H9 (cell line): ENCODE measurements at regions not wholly inside any gene's neighbourhood (a gene's known extent, or its start where the extent isn't known, plus 50 kb on each side); places are given as distances from the start of the nearest gene placed in this dataset.

Experiments
- DNase-seq: peaks from one replicate; pipeline ENCODE4 v3.0.0-alpha.2; 2017
- H2AFZ ChIP-seq: one replicate; pipeline ENCODE4 v1.6.1; 2013; ENCODE audit warnings: mild to moderate bottlenecking, low read length, control low read depth, moderate library complexity
- H2AK5ac ChIP-seq: 2 replicates; pipeline ENCODE4 v1.6.1; 2013; ENCODE audit warnings: low read length, control low read depth, mixed read lengths; ENCODE audit not compliant: insufficient read length
- H2BK120ac ChIP-seq: one replicate; pipeline ENCODE4 v1.6.1; 2013; ENCODE audit warnings: low read depth, mild to moderate bottlenecking, low read length, control low read depth, inconsistent platforms; ENCODE audit not compliant: poor library complexity, severe bottlenecking
- H2BK12ac ChIP-seq: 2 replicates; pipeline ENCODE4 v1.6.1; 2013; ENCODE audit warnings: low read length, control low read depth, mixed read lengths, low read depth; ENCODE audit not compliant: insufficient read length
- H2BK15ac ChIP-seq: 2 replicates; pipeline ENCODE4 v1.6.1; 2013; ENCODE audit warnings: low read depth, low read length, control low read depth
- H2BK20ac ChIP-seq: one replicate; pipeline ENCODE4 v1.6.1; 2013; ENCODE audit warnings: low read depth, mild to moderate bottlenecking, low read length, control low read depth, inconsistent platforms; ENCODE audit not compliant: poor library complexity, severe bottlenecking
- H2BK5ac ChIP-seq: 2 replicates; pipeline ENCODE4 v1.6.1; 2013; ENCODE audit warnings: low read length, control low read depth, mixed read lengths; ENCODE audit not compliant: insufficient read length
- H3K14ac ChIP-seq: 2 replicates; pipeline ENCODE4 v1.6.1; 2013; ENCODE audit warnings: low read length, control low read depth; ENCODE audit not compliant: insufficient read depth
- H3K18ac ChIP-seq: 2 replicates; pipeline ENCODE4 v1.6.1; 2013; ENCODE audit warnings: low read depth, mild to moderate bottlenecking, mixed read lengths, low read length, control low read depth; ENCODE audit not compliant: insufficient read length
- H3K23ac ChIP-seq: 2 replicates; pipeline ENCODE4 v1.6.1; 2013; ENCODE audit warnings: low read length, control low read depth, mixed read lengths, low read depth; ENCODE audit not compliant: insufficient read length
- H3K23me2 ChIP-seq: 2 replicates; pipeline ENCODE4 v1.6.1; 2013; ENCODE audit warnings: low read depth, mild to moderate bottlenecking, mixed read lengths, low read length, control low read depth; ENCODE audit not compliant: insufficient read length, poor library complexity, severe bottlenecking
- H3K27ac ChIP-seq: 2 replicates; pipeline ENCODE4 v1.5.1; 2013; ENCODE audit warnings: low read length, control low read depth, mixed read lengths, low read depth; ENCODE audit not compliant: insufficient read length
- H3K27me3 ChIP-seq: 2 replicates; pipeline ENCODE4 v1.6.1; 2013; ENCODE audit warnings: low read length, control low read depth, inconsistent platforms; ENCODE audit not compliant: insufficient read depth
- H3K4ac ChIP-seq: 2 replicates; pipeline ENCODE4 v1.6.1; 2013; ENCODE audit warnings: low read depth, mild to moderate bottlenecking, control low read depth, inconsistent platforms, low read length, moderate library complexity
- H3K4me1 ChIP-seq: 2 replicates; pipeline ENCODE4 v1.6.1; 2013; ENCODE audit warnings: low read length, control low read depth, inconsistent platforms; ENCODE audit not compliant: insufficient read depth
- H3K4me2 ChIP-seq: 2 replicates; pipeline ENCODE4 v1.6.1; 2013; ENCODE audit warnings: low read length, control low read depth, mixed read lengths; ENCODE audit not compliant: insufficient read length, insufficient read depth
- H3K56ac ChIP-seq: 2 replicates; pipeline ENCODE4 v1.6.1; 2013; ENCODE audit warnings: low read depth, mild to moderate bottlenecking, mixed read lengths, low read length, control low read depth; ENCODE audit not compliant: insufficient read length
- H3K79me1 ChIP-seq: 2 replicates; pipeline ENCODE4 v1.6.1; 2013; ENCODE audit warnings: low read depth, mild to moderate bottlenecking, moderate library complexity, low read length, control low read depth, inconsistent platforms; ENCODE audit not compliant: insufficient read depth, poor library complexity, severe bottlenecking
- H3K79me2 ChIP-seq: 2 replicates; pipeline ENCODE4 v1.6.1; 2013; ENCODE audit warnings: low read length, control low read depth, inconsistent platforms; ENCODE audit not compliant: insufficient read depth
- H3K9ac ChIP-seq: 2 replicates; pipeline ENCODE4 v1.6.1; 2013; ENCODE audit warnings: low read length, control low read depth, mixed read lengths; ENCODE audit not compliant: insufficient read length; ENCODE audit errors: extremely low read depth
- H3K9me3 ChIP-seq: one replicate; pipeline ENCODE4 v1.6.1; 2013; ENCODE audit warnings: low read depth, low read length, inconsistent platforms; ENCODE audit not compliant: control insufficient read depth
- H3T11ph ChIP-seq: one replicate; pipeline ENCODE4 v1.6.1; 2013; ENCODE audit warnings: mild to moderate bottlenecking, low read length, control low read depth, inconsistent platforms
- H4K20me1 ChIP-seq: one replicate; pipeline ENCODE4 v1.6.1; 2013; ENCODE audit not compliant: control insufficient read depth, insufficient read length, insufficient read depth
- H4K5ac ChIP-seq: 2 replicates; pipeline ENCODE4 v1.6.1; 2013; ENCODE audit warnings: low read depth, mild to moderate bottlenecking, mixed read lengths, low read length, control low read depth; ENCODE audit not compliant: insufficient read length
- H4K8ac ChIP-seq: replicated peaks from 2 replicates; pipeline ENCODE4 v1.6.1; 2013; ENCODE audit warnings: low read length, control low read depth, mixed read lengths, low read depth; ENCODE audit not compliant: insufficient read length
- H4K91ac ChIP-seq: 2 replicates; pipeline ENCODE4 v1.6.1; 2013; ENCODE audit warnings: low read depth, mild to moderate bottlenecking, moderate library complexity, mixed read lengths, low read length, control low read depth; ENCODE audit not compliant: insufficient read length
- H3K27ac Mint-ChIP-seq, 3 experiments: 2 replicates in 2 of 3; 3 replicates in 1 of 3; pipeline ENCODE4 v1.8.0; 2020 to 2021; ENCODE audit warnings: mixed read lengths in 3 of 3, mild to moderate bottlenecking in 1 of 3, moderate library complexity in 1 of 3
- H3K27me3 Mint-ChIP-seq: 2 replicates; pipeline ENCODE4 v1.8.0; 2021; ENCODE audit warnings: low read depth, mild to moderate bottlenecking, moderate library complexity, mixed read lengths
- H3K36me3 Mint-ChIP-seq, 3 experiments: 2 replicates in 2 of 3; 3 replicates in 1 of 3; pipeline ENCODE4 v1.8.0; 2020 to 2021; ENCODE audit warnings: low read depth in 3 of 3, mixed read lengths in 3 of 3; ENCODE audit not compliant: insufficient read depth in 1 of 3
- H3K4me1 Mint-ChIP-seq, 2 experiments: 2 replicates each; pipeline ENCODE4 v1.8.0; 2020; ENCODE audit warnings: mixed read lengths in 2 of 2
- H3K4me3 Mint-ChIP-seq, 2 experiments: 2 replicates in 1 of 2; 3 replicates in 1 of 2; pipeline ENCODE4 v1.8.0; 2020 to 2021; ENCODE audit warnings: mild to moderate bottlenecking in 2 of 2, mixed read lengths in 2 of 2, moderate library complexity in 1 of 2
- H3K9me3 Mint-ChIP-seq, 2 experiments: 2 replicates in 1 of 2; 3 replicates in 1 of 2; pipeline ENCODE4 v1.8.0; 2020; ENCODE audit warnings: mild to moderate bottlenecking in 2 of 2, mixed read lengths in 2 of 2, moderate library complexity in 1 of 2
- CTCF ChIP-seq: fragments of 200-600 bp; sonication (generic); conservative IDR thresholded peaks from 3 replicates; pipeline ENCODE4 v1.8.0; 2021; ENCODE audit warnings: antibody characterized with exemption, mild to moderate bottlenecking
- WGBS: extraction: QIAGEN DNeasy Blood & Tissue Kit; methylation state at CpG from one replicate; pipeline ENCODE4 v1.1.7; 2013; ENCODE audit warnings: missing lambda C conversion rate, low lambda C conversion rate, mixed read lengths; ENCODE audit not compliant: insufficient read length; ENCODE audit errors: extremely low coverage; 5-methylcytosine and 5-hydroxymethylcytosine counted together

GRCh38 chr9:104028827-104029226, 65.3 kb upstream of the SMC2 start:
- no peaks in the 10 kb centered on the region for H3K27me3 ChIP-seq
- H3K9me3 ChIP-seq = no peaks in the 10 kb centered on the region
- no peak overlapping the region for H2BK15ac ChIP-seq
- H3K4me3 Mint-ChIP-seq = no peak overlapping the region
- TF ChIP-seq CTCF = no peak
- H3K4ac ChIP-seq = no peak overlapping the region
- H4K5ac ChIP-seq = no peak overlapping the region
- WGBS = no CpG with 5 or more reads among the region's 4 CpGs
- no peak overlapping the region for H2BK12ac ChIP-seq
- no peak overlapping the region for H4K8ac ChIP-seq
- no peaks in the 10 kb centered on the region for H3K23me2 ChIP-seq
- no peak overlapping the region for H3K9ac ChIP-seq
- H3K27ac ChIP-seq = no peak overlapping the region
- no peaks in the 10 kb centered on the region for H3K9me3 Mint-ChIP-seq
- no peak overlapping the region for H3T11ph ChIP-seq
- no peak overlapping the region for H3K23ac ChIP-seq
- H2BK120ac ChIP-seq = no peak overlapping the region
- no peak overlapping the region for H3K14ac ChIP-seq
- H3K56ac ChIP-seq = no peak overlapping the region
- no peaks in the 10 kb centered on the region for H3K27me3 Mint-ChIP-seq
- H4K20me1 ChIP-seq = no peaks in the 10 kb centered on the region
- no peak overlapping the region for H3K18ac ChIP-seq
- no peaks in the 10 kb centered on the region for H3K4me1 ChIP-seq
- H3K4me1 Mint-ChIP-seq = peaks cover 0 to 7% of the 10 kb centered on the region in 2 experiments; a peak in 2 of 4 replicates
- H2AFZ ChIP-seq = no peak overlapping the region
- no peaks in the 10 kb centered on the region for H3K79me1 ChIP-seq
- H4K91ac ChIP-seq = no peak overlapping the region
- H3K36me3 Mint-ChIP-seq = no peaks in the 10 kb centered on the region
- no peak overlapping the region for H3K4me2 ChIP-seq
- no peak for DNase-seq
- no peak overlapping the region for H2BK20ac ChIP-seq
- H3K27ac Mint-ChIP-seq = no peak overlapping the region
- no peak overlapping the region for H2BK5ac ChIP-seq
- no peak overlapping the region for H2AK5ac ChIP-seq
- H3K79me2 ChIP-seq = no peaks in the 10 kb centered on the region
